ENCODE measurements at regions not wholly inside any gene's neighbourhood (a gene's known extent, or its start where the extent isn't known, plus 50 kb on each side); places are given as distances from the start of the nearest gene placed in this dataset.

DNA sequence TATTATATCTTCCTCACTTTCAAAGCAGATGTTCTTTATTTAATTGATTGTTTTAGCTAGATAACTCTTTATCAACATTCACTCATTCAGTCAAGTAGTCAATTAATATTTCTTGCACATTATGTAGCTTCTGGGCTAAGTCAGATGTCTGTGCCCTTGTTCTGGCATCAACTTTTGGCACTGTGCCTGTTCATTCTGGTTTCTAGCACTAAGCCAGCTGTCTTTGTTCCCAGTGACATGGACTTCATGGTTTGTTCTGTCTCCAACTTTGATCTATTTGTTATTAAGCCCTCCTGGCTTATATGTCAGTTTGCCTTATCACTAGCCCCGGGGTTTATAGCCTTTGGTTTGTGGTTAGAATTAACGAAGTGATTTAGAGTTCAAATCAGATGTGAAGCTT is 247.9 kb upstream of the SYT4 start:
- Histone ChIP-seq H3K36me3 (no peaks in the 10 kb centered on the region), H3K27me3 (no peaks in the 10 kb centered on the region), H3K4me1 (no peaks in the 10 kb centered on the region), H3K27ac (no peak overlapping the region), H3K9me3 (no peaks in the 10 kb centered on the region), H3K4me3 (no peak overlapping the region)
- no peak for DNase-seq
- TF ChIP-seq, protein P1, sequence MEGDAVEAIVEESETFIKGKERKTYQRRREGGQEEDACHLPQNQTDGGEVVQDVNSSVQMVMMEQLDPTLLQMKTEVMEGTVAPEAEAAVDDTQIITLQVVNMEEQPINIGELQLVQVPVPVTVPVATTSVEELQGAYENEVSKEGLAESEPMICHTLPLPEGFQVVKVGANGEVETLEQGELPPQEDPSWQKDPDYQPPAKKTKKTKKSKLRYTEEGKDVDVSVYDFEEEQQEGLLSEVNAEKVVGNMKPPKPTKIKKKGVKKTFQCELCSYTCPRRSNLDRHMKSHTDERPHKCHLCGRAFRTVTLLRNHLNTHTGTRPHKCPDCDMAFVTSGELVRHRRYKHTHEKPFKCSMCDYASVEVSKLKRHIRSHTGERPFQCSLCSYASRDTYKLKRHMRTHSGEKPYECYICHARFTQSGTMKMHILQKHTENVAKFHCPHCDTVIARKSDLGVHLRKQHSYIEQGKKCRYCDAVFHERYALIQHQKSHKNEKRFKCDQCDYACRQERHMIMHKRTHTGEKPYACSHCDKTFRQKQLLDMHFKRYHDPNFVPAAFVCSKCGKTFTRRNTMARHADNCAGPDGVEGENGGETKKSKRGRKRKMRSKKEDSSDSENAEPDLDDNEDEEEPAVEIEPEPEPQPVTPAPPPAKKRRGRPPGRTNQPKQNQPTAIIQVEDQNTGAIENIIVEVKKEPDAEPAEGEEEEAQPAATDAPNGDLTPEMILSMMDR (IDR thresholded peaks at IDR 0.05), result no peak
- intact Hi-C loops (cut with DNase I; ENCODE audit: low total_unique reads), result no loop called here

DNA sequence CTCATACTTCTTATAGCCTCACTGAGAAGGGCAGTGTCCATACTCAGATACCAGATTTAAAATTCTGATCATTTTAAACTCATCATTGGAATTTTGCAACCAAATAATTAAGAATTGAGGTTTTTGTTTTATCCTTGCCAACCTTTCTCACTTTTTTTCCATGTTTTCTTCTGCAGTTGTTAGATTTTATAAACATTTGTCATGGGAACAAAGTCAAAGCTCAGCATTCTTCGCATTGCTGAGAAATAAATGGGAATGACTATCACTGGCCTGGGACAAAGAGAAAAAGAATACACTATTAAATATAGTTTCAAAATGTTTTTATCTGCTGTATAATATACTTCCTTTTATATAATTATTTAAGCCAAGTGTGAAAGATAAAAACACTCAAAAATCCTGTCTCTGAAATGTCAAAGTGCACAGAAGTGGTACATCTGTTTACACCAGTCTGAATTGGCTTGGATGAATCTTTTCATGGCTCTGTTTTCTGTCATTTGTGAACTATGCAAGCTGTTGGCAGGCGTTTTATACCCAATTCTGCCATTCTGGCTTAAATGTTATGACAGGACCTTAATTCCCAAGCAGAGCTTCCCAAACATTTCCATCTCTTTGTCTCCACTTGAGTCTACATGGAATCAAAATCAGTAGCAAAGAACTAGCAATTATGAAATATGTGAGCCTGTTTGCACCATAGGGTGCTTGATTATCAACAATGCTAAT is 249.3 kb upstream of the SYT4 start:
- intact Hi-C loops (cut with DNase I; ENCODE audit: low total_unique reads), result no loop called here
- DNase-seq, result no peak
- Histone ChIP-seq H3K9me3 (no peaks in the 10 kb centered on the region), H3K4me1 (no peaks in the 10 kb centered on the region), H3K36me3 (no peaks in the 10 kb centered on the region), H3K4me3 (no peak overlapping the region), H3K27me3 (no peaks in the 10 kb centered on the region), H3K27ac (no peak overlapping the region)
- TF ChIP-seq, protein P1 (IDR thresholded peaks at IDR 0.05), result no peak

DNA sequence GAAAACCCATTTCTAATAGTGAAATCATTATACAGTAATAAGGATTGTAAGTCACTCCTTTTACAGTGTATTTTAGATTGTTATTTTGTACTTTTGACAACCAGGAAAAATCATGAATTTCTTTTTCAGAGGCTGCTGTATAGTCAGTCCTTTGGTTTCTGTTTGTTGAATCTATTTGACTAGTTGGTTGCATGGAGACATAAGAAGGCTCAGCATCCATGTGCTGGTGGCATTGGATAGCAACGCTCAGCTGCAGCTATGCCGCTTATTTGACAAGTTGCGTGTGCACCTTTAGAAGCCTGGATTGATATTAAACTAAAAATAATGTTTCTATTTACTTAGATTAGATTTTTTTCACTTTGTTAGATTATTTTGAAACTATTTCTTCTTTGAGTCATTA is 254.1 kb upstream of the SYT4 start:
- Histone ChIP-seq H3K36me3 (no peaks in the 10 kb centered on the region), H3K4me3 (no peak overlapping the region), H3K9me3 (no peaks in the 10 kb centered on the region), H3K4me1 (no peaks in the 10 kb centered on the region), H3K27me3 (no peaks in the 10 kb centered on the region), H3K27ac (no peak overlapping the region)
- intact Hi-C loops (cut with DNase I; ENCODE audit: low total_unique reads), result no loop called here
- no peak for DNase-seq
- TF ChIP-seq, protein P1 (IDR thresholded peaks at IDR 0.05), result no peak

DNA sequence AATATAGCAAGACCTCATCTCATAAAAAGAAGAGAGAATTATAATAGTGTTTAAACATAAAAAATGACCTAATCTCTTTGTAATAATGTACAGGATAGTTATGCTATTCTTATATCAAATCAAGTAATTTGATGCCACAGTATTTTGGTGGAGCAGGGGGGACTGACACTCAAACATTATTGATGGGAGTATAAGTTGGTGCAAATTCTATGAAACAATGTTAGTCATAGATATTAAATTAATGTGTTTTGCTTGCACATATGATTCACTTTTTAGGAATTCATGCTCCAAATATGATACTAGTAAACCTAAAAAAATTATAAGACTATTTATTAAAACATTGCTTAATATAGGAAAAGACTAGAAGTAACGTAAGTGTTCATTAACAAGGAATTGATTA is 256.1 kb upstream of the SYT4 start:
- intact Hi-C loops (cut with DNase I; ENCODE audit: low total_unique reads), result no loop called here
- no peak for DNase-seq
- TF ChIP-seq, protein P1 (IDR thresholded peaks at IDR 0.05), result no peak

DNA sequence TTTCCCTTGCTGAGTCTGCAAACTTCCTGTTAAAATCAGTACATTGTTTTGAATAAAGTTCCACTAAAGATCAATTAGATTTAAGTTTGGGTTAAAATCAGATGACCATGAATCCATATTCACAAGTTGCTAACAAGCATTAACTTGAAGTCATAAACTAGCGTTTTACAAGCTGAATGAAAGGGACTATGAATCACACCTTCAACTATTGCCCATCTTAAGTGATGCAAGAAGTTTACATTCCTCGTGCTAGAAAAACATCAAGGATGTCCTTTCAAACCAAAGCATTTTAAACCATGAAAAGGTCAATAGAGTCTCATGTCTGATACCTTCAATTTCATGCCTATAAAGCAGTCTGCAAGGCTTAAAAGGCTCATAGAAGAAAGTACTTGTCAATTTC is 257.2 kb upstream of the SYT4 start:
- TF ChIP-seq, protein P1 (IDR thresholded peaks at IDR 0.05), result no peak
- Histone ChIP-seq H3K27ac (no peak overlapping the region), H3K36me3 (no peaks in the 10 kb centered on the region), H3K4me3 (no peak overlapping the region), H3K4me1 (no peaks in the 10 kb centered on the region), H3K9me3 (no peaks in the 10 kb centered on the region), H3K27me3 (no peaks in the 10 kb centered on the region)
- intact Hi-C loops (cut with DNase I; ENCODE audit: low total_unique reads), result no loop called here
- no peak for DNase-seq

More for the DNA sequence above, 256.1 kb upstream of the SYT4 start:
- Histone ChIP-seq H3K27ac (no peak overlapping the region), H3K4me1 (no peaks in the 10 kb centered on the region), H3K4me3 (no peak overlapping the region), H3K27me3 (no peaks in the 10 kb centered on the region), H3K9me3 (no peaks in the 10 kb centered on the region), H3K36me3 (no peaks in the 10 kb centered on the region)

DNA sequence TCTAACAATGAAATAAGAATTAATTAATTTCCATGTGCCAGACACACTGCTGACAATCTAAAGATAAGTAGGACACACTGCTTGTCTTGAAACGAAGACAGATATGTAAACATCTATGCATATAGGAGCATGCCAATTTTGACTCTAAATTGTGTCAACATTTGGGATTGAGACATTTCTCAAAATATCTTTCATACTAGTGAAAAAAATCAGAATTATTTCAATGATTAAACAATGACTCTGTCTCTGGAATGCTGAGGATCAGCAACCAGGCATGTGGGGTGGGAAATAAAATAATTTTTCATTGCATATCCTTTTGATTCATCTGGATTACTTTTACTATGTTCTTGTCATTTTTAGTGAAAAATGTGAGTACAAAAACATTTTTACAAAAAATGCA is 262.6 kb upstream of the SYT4 start:
- Histone ChIP-seq H3K4me1 (no peaks in the 10 kb centered on the region), H3K27ac (no peak overlapping the region), H3K4me3 (no peak overlapping the region), H3K27me3 (no peaks in the 10 kb centered on the region), H3K9me3 (no peaks in the 10 kb centered on the region), H3K36me3 (no peaks in the 10 kb centered on the region)
- no peak for DNase-seq
- intact Hi-C loops (cut with DNase I; ENCODE audit: low total_unique reads), result no loop called here
- TF ChIP-seq, protein P1 (IDR thresholded peaks at IDR 0.05), result no peak

Data from tibial artery (tissue), 4 donors.